GM12878 (cell line): ENCODE measurements at regions not wholly inside any gene's neighbourhood (a gene's known extent, or its start where the extent isn't known, plus 50 kb on each side); places are given as distances from the start of the nearest gene placed in this dataset.

Source experiments
- BCL3 ChIP-seq: IDR thresholded peaks from 2 replicates; pipeline ENCODE4 v1.6.1; 2011; ENCODE audit warnings: borderline replicate concordance, low read depth, mild to moderate bottlenecking, moderate library complexity, low read length; ENCODE audit not compliant: insufficient read depth, poor library complexity, severe bottlenecking
- CREM ChIP-seq: IDR thresholded peaks from 2 replicates; pipeline ENCODE4 v1.6.1; 2014; ENCODE audit warnings: antibody characterized with exemption, low read depth
- DPF2 ChIP-seq: fragments of 450-650 bp; IDR thresholded peaks from 2 replicates; pipeline ENCODE4 v1.6.1; 2017; ENCODE audit warnings: mild to moderate bottlenecking
- E2F8 ChIP-seq: fragments of 450-650 bp; IDR thresholded peaks from 2 replicates; pipeline ENCODE4 v1.6.1; 2018; ENCODE audit warnings: mild to moderate bottlenecking, low read depth, moderate library complexity; ENCODE audit not compliant: partially characterized antibody
- JUNB ChIP-seq: IDR thresholded peaks from 2 replicates; pipeline ENCODE4 v1.6.1; 2016; ENCODE audit warnings: antibody characterized with exemption, mild to moderate bottlenecking
- LARP7 ChIP-seq: fragments of 450-650 bp; IDR thresholded peaks from 2 replicates; pipeline ENCODE4 v1.6.1; 2017; ENCODE audit warnings: mild to moderate bottlenecking
- NRF1 ChIP-seq: conservative IDR thresholded peaks from 2 replicates; pipeline ENCODE4 v1.6.1; 2011; ENCODE audit warnings: mild to moderate bottlenecking, low read depth, low read length, improper control_type of control experiment
- USF1 ChIP-seq: IDR thresholded peaks from 2 replicates; pipeline ENCODE4 v1.6.1; 2011; ENCODE audit warnings: borderline replicate concordance, low read depth, mild to moderate bottlenecking, moderate library complexity, mixed read lengths, low read length; ENCODE audit not compliant: insufficient read depth; ENCODE audit errors: extremely low read length

- TF ChIP-seq E2F8, result no peak
- no peak for TF ChIP-seq DPF2
- no peak for TF ChIP-seq JUNB
- TF ChIP-seq NRF1, result no peak
- TF ChIP-seq CREM, result no peak
- no peak for TF ChIP-seq USF1
- no peak for TF ChIP-seq LARP7
- TF ChIP-seq BCL3, result no peak
Measured at GRCh38 chr7:42720991-42721796, 190.7 kb downstream of the C7orf25 start (continued).
